ENCODE measurements at regions not wholly inside any gene's neighbourhood (a gene's known extent, or its start where the extent isn't known, plus 50 kb on each side); places are given as distances from the start of the nearest gene placed in this dataset.

GRCh38 chr10:130777507-130778165 is 533.9 kb downstream of the TCERG1L start:
- Histone ChIP-seq H3K9me3 (ENCODE audit: control insufficient read depth, insufficient read depth, low read depth, low read length) (no peaks in the 10 kb centered on the region), H3K36me3 (ENCODE audit: control insufficient read depth, insufficient read depth, low read length) (no peaks in the 10 kb centered on the region), H3K4me1 (ENCODE audit: control insufficient read depth, insufficient read depth, low read length) (no peaks in the 10 kb centered on the region), H3K27me3 (ENCODE audit: control insufficient read depth, insufficient read depth, low read length) (peaks cover 14% of the 10 kb centered on the region; the same call in 1 of the 2 replicates), H3K4me3 (ENCODE audit: low read depth in 2 of 2, low read length in 2 of 2) (no peak overlapping the region), H3K27ac (ENCODE audit: low read length) (no peak overlapping the region)
- POLR2A ChIA-PET: no interaction called here
- DNase-seq (ENCODE audit: low read depth, low spot score) (no peak), ATAC-seq (no peak)
- intact Hi-C loops (cut with micrococcal nuclease; ENCODE audit: unreplicated experiment): no loop called here
- CTCF ChIA-PET: no interaction called here
- in situ Hi-C loops (cut with HindIII; ENCODE audit: low pct_unique_long_range_greater_than_20kb, low sequenced_read_pairs): no loop called here
- no TSS peak for BruUV-seq (replicated peaks)
- TF ChIP-seq TCF7L2 (IDR thresholded peaks at IDR 0.05; ENCODE audit: low read depth, low read length) (no peak), POLR2AphosphoS5 (IDR thresholded peaks at IDR 0.05; ENCODE audit: low read depth, low read length) (no peak), SIN3A (IDR thresholded peaks at IDR 0.05; ENCODE audit: borderline replicate concordance, insufficient read depth, low read depth, low read length) (no peak), CTCF (IDR thresholded peaks at IDR 0.05) (no peak), REST (IDR thresholded peaks at IDR 0.05; ENCODE audit: insufficient read depth in 1 of 2, low read depth in 2 of 2, low read length in 1 of 2) (no peak)

GRCh38 chr10:130778166-130778545 is 533.4 kb downstream of the TCERG1L start:
- POLR2A ChIA-PET: no interaction called here
- H3K9me3 ChIP-seq (ENCODE audit: control insufficient read depth, insufficient read depth, low read depth, low read length): no peaks in the 10 kb centered on the region
- H3K27me3 ChIP-seq (ENCODE audit: control insufficient read depth, insufficient read depth, low read length): peaks cover 16% of the 10 kb centered on the region; the same call in 1 of the 2 replicates
- no TSS peak for BruUV-seq (replicated peaks)
- no peak overlapping the region for H3K4me3 ChIP-seq (ENCODE audit: low read depth in 2 of 2, low read length in 2 of 2)
- no peaks in the 10 kb centered on the region for H3K4me1 ChIP-seq (ENCODE audit: control insufficient read depth, insufficient read depth, low read length)
- intact Hi-C loops (cut with micrococcal nuclease; ENCODE audit: unreplicated experiment) (no loop called here), in situ Hi-C loops (cut with HindIII; ENCODE audit: low pct_unique_long_range_greater_than_20kb, low sequenced_read_pairs) (no loop called here)
- TF ChIP-seq SIN3A (IDR thresholded peaks at IDR 0.05; ENCODE audit: borderline replicate concordance, insufficient read depth, low read depth, low read length) (no peak), POLR2AphosphoS5 (IDR thresholded peaks at IDR 0.05; ENCODE audit: low read depth, low read length) (no peak), REST (IDR thresholded peaks at IDR 0.05; ENCODE audit: insufficient read depth in 1 of 2, low read depth in 2 of 2, low read length in 1 of 2) (no peak), CTCF (IDR thresholded peaks at IDR 0.05) (no peak), TCF7L2 (IDR thresholded peaks at IDR 0.05; ENCODE audit: low read depth, low read length) (no peak)
- DNase-seq (ENCODE audit: low read depth, low spot score) (no peak), ATAC-seq (no peak)
- CTCF ChIA-PET: no interaction called here
- no peaks in the 10 kb centered on the region for H3K36me3 ChIP-seq (ENCODE audit: control insufficient read depth, insufficient read depth, low read length)
- H3K27ac ChIP-seq (ENCODE audit: low read length): no peak overlapping the region
